DMS153 treated with DMSO at 0.1 percent for 48 hours (cell line): ENCODE measurements at regions not wholly inside any gene's neighbourhood (a gene's known extent, or its start where the extent isn't known, plus 50 kb on each side); places are given as distances from the start of the nearest gene placed in this dataset.

Experiments
- DNase-seq: peaks from one replicate; lab custom pipeline; 2025; ENCODE audit not compliant: unreplicated experiment; lab: John Stamatoyannopoulos, UW

DNA sequence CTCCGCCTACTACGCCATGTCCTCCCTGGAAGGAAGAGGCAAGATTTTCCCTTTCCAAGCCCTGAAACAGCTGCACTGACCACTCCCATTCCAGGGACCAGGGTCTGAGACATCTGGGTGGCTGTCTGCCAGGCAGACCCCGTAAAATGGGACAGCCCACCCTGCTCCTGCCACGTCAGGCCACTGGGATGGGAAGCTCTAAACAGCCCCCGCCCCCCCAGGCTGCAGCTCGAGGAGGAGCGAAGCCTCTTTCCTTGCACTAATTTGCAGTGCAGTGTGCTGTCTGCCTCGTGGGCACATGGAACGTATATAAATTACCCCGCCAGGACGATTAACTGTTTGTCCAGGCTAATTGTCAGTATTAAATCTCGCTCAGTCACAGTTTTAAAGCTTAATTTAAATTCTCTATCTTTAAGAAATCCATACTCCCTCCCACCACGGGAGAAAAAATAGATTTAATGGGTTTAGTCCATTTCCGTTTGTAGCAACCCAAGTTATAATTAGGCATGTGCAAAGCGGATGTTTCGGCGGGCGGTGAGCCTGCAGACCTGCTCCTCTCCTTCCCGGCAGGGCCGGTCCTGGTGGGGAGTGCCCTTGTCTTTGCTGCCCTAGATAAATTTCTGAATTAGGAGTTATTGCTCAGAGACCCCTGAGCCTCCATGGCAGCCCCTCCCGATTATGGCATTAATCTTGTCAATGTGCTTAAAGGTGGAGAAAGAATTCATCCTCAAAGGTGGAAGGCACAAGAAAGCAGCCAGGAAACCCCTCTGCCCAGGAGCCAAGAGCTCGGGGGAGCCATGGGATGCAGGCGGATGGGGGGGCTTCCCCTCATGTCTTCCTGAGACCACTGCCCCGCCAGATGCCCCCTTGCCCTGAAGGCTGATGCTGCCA lies 268.0 kb upstream of the TNRC6C start:
- DNase-seq, result no peak

DNA sequence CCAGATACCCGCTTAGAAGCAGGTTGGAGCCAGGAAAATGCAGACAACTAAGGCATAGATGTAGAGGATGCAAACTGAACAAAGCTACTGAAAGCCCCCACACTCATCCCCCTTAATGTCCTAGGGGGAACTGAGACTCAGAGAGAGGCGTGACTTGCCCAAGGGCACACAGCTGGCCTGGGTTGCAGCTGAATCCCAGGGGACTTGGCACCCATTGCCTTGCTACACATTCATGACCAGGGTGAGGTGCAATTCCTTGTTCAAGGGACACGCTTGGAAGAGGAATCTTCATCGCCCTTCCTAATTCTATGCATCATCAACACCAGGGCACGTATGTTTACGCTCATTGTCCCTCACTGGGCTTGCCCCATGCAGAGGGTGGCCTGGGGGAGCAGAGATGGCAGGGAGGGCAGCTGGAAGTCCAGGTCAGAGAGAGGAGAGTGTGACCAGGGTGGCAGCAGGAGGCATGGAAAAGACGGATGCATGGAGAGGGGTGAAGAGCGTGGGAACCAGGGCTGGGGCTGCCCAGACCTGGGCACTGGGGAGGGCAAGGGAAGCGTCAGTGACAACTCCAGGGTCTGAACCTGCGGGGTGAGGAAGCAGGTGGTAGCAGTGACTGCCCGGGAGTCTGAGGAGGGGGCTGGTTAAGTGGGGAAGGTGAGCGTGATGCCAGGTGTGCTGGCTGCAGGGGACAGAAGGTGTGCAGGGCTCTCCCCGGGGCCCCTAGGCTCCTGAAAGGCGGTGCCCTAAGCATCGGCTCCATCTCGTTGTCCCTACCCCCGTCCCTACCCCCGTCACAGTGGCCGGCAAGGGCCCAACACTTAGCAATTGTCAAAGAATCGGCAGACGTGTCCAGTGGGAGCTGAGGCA lies 267.1 kb upstream of the TNRC6C start:
- no peak for DNase-seq

GRCh38 chr17:77692571-77693161 lies 265.8 kb upstream of the TNRC6C start:
- DNase-seq, result no peak

DNA sequence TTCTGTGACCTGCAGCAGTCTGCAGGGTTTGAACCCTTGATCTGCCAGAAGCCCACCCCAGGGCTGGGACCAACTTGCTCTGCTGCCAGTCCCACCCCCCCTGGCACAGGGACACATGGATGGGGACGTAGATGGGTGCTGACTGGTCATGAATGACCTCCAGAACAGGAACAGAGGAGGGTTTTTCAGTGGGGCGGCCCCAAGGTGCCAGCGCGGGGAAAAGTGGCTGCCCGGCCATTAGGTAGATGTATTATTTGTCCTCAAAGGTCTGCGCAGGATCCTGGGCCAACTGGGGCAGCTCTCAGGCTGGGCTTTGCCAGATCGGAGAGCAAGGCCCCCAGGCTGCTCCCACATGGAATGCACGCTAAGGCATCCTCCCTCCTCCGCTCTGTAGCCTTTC lies 265.2 kb upstream of the TNRC6C start:
- DNase-seq, result no peak

GRCh38 chr17:77693776-77694175 lies 264.7 kb upstream of the TNRC6C start:
- DNase-seq, result no peak

DNA sequence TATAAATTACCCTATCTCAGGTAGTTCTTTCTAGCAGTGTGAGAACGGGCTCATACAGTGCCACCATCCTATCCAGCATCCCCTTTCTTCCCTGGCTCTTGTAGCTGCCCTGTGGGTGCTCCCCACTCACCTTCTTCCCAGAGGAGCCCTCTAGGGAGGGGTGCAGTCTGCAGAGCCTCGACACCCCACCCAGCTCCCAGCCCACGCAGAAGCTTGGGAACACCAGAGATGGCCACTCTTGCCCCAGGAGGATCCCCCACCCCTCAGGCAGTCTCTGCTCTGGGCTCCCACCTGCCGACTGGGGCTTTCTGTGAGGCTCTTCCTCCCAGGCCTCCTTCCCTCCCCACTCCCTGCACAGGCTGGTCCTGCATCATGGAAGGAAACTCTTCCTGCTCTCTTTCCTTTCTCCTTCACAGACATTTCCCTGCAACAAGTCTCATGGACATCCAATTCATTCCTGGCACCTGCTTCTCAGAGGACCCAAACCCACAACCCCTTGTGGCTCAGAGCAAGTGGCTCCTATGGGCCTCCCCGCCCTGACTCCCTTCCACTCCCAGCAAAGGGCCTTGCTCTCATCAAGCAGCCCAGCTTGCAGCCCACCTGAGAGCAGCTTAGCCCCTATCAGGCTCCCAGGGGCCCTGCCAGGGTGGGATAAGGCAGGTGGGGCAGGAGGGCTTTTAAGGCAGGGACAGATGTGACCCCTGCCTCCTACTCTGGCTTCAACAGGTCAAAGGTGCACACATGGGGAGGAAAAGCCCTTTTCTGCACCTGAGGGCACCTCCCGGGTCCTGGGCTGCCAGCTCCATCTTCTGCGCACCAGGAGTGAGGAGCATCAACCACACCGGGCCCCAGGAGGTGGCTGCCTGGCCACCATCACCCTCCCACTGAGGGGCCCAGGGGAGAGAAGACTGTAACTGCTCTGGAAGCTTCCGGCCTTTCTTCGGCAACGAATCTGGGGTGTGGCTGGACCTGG lies 263.8 kb upstream of the TNRC6C start:
- no peak for DNase-seq

- no peak for DNase-seq
These were observed 263.1 kb upstream of the TNRC6C start for GRCh38 chr17:77695386-77695785.

- DNase-seq, result peak; percentile 29
These were observed 262.3 kb upstream of the TNRC6C start for GRCh38 chr17:77696151-77696720.

DNA sequence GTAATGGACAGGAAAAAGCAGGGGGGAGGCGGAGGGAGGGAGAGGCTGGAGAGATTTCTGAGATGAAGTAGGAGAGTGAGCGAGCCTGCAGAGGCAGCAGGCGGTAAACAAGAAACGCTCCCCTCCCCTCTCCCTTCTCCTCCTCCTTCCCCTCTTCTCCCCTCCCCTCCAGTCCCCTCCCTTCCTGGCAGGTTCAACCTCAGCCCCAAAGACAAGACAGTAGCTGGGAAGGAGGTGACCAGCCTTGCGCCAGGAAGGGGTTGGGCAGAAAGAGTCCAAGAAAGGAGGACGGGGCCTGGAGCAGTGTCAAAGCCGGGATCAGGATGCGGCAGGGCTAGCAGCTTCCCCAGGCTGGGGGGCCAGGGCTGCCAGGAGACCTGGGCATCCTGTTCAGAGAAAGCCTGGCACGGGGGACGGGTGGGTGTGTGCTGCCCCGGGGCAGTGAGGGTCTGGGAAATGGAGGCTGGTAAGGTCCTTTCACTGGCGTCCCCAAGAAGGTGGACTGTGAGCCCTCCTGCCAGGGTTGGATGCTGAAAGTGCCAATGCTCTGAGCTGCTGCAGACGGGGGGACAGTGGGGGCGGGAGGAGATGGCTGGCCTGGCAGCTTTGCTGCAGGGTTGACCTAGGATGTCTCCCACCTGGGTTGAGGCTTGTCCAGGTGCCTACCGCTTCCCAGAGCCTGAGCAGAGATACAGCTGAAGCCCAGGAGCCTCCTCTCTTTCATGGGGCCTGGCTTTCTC lies 261.6 kb upstream of the TNRC6C start:
- peak; percentile 29 for DNase-seq

- DNase-seq, result no peak
These were observed 260.8 kb upstream of the TNRC6C start for GRCh38 chr17:77697480-77698400.

DNA sequence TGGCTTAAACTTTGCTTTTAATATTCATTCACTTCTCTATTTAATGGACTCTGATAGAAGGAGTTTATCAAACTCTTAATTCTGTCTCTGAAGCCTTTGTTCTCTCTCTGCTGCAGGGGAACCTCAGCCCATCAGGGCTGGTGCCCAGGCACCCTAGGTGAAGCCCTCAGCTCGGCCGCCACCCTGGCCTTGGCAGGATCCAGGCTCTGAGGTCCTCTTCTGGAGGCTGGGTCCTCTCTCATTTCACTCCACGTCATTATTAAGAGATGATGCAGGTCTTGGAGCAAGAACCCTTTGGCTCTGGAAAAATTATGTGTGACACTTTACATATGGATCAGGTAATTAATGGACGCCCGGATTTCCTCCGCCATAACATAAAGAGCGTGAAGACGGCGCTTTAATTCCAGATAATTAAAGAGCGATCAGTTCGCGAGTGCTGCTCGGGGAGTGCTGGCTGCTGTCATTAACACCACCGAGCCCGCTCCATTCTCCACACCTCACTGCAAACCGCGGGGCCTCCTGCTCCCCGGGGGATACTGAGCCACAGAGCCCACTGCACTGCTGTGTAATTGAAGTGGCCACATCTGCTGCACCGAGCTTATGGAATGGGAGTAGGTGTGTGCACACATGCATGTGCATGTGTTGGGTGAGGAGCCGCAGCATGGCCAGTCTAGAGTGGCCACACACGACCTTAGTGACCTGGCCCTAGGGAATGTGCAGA lies 259.4 kb upstream of the TNRC6C start:
- DNase-seq, result no peak

DNA sequence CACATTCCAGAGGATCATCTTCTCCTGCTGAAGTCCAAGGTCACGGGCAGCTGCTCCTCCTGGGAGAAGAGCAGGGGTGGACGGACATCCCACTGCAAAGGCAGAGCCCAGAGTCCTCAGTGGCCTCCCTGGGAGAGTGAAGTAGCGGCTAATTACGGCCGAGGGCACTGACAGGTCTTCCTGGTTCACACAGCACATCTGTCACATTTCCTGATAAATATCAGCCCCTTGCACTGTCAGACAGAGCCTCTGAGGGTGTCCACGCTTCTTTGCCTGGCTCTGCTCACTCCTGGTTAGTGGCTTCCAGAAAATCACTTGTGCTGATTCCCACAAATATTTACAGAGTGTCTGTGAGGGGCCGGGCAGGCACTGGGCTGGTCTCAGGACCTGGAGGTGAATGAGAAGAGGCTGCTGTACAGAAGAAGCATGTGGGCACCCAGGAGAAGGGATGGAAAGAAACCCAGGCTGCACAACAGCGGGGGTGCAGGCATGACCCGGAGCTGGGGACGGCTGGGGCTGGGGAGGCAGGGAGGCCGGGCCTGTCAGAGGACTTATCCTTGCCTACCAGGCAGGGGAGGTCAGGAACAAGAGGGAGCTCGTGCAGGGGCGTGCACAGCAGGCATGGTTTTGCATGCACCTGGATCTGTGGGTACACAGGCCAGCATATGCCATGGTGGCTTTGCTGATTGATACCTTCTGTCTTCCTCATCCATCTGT lies 258.2 kb upstream of the TNRC6C start:
- no peak for DNase-seq

DNA sequence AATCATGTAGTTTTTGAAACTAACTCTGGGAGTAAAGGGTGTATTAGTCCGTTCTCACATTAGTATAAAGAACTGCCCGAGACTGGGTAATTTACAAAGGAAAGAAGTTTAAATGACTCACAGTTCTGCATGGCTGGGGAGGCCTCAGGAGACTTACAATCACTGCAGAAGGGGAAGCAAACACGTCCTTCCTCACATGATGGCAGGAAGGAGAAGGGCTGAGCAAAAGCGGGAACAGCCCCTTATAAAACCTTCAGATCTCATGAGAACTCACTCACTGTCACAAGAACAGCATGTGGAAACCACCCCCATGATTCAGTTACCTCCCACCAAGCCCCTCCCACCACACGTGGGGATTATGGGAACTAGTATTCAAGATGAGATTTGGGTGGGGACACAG lies 256.5 kb upstream of the TNRC6C start:
- no peak for DNase-seq

DNA sequence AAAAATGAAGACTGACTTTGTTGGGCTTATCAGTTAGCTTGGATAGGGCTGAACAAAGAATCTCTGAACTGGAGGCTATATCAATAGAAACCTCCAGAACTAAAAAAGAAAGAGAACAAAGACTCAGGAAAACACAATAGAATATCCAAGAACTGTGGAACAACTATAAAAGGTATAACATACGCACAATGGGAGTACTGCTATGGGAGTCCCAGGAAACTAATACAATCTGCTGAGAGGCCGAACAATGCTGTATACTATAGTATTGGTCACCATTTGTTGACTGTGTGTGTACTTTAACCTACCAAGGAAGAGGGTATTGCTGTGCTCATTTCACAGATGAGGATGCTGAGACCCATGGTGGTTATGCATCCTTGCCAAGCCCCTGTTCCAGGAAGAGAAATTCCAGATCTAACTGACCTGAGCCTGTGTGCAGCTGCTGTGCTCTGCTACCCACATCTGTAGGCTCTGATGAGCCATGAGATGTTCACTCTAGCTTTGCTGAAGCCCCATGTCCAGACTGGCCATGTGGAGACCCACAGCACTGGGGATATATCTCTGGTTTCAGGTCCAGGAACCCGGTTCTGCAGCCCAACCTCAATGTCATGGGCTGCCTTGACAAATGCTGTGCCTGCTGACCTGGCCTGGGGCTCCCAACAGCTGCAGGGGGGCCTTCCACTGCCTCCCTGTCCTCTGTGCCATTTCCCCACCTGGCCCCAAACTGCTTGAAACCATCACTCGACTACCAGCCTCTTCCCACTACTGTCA lies 254.3 kb upstream of the TNRC6C start:
- DNase-seq, result no peak

- DNase-seq, result no peak
These were observed 251.6 kb upstream of the TNRC6C start for GRCh38 chr17:77706938-77707337.

GRCh38 chr17:77707546-77707945 lies 251.0 kb upstream of the TNRC6C start:
- no peak for DNase-seq
